HG03571 (cell line): ENCODE measurements at regions not wholly inside any gene's neighbourhood (a gene's known extent, or its start where the extent isn't known, plus 50 kb on each side); places are given as distances from the start of the nearest gene placed in this dataset.
"Not testable (repeated sequence)": the region's sequence is repeated elsewhere in the genome, so short reads cannot be mapped to it uniquely, and the experiment has no call there.

Experiments
- ATAC-seq: cut with Tn5 transposase; IDR thresholded peaks from one replicate; pipeline ENCODE4 v1.9.1; 2021; ENCODE audit not compliant: unreplicated experiment

GRCh38 chr11:67779189-67779875, 104.9 kb upstream of the ALDH3B2 start:
- not testable (repeated sequence) for ATAC-seq

- no peak for ATAC-seq
These were observed 102.6 kb upstream of the ALDH3B2 start for GRCh38 chr11:67776852-67777520.

GRCh38 chr11:67774175-67774574, 99.8 kb upstream of the ALDH3B2 start:
- ATAC-seq, result not testable (repeated sequence)

- ATAC-seq, result not testable (repeated sequence)
These were observed 93.7 kb upstream of the ALDH3B2 start for GRCh38 chr11:67768001-67768730.

GRCh38 chr11:67761211-67761610, 86.8 kb upstream of the ALDH3B2 start:
- ATAC-seq, result not testable (repeated sequence)

DNA sequence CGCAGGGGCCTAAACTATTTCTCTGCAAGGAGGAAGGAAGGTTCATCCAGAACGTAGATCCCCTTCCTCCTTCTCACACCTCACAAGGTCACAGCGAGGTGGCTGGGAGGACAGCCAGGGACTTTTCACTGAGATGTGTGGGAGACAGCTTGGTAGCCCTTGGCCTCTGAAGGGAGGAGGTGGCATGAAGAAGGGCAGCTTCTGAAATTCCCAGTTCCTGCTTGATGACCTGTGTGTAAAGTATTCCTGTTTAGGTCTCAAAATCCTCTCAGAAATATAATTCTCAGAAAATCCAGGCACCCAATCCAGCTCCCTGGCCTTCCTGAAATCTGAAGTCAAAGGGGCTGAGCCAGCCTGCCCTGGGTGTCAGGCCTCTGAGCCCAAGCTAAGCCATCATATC, 84.9 kb upstream of the ALDH3B2 start:
- ATAC-seq, result not testable (repeated sequence)

DNA sequence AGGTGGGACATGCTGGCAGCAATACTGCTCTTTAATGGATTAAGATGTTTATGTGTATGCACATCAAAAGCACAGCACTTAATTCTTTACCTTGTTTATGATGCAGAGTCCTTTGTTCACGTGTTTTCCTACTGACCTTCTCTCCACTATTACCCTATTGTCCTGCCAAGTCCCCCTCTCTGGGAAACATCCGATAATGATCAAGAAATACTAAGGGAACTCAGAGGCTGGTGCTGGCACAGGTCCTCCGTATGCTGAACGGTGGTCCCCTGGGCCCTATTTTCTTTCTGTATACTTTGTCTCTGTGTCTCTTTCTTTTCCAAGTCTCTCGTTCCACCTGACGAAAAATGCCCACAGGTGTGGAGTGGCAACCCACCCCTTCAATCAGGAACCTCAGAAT, 84.0 kb upstream of the ALDH3B2 start:
- not testable (repeated sequence) for ATAC-seq

- not testable (repeated sequence) for ATAC-seq
These were observed 83.6 kb upstream of the ALDH3B2 start for GRCh38 chr11:67758009-67758408.

GRCh38 chr11:67753820-67754219, 79.4 kb upstream of the ALDH3B2 start:
- not testable (repeated sequence) for ATAC-seq

DNA sequence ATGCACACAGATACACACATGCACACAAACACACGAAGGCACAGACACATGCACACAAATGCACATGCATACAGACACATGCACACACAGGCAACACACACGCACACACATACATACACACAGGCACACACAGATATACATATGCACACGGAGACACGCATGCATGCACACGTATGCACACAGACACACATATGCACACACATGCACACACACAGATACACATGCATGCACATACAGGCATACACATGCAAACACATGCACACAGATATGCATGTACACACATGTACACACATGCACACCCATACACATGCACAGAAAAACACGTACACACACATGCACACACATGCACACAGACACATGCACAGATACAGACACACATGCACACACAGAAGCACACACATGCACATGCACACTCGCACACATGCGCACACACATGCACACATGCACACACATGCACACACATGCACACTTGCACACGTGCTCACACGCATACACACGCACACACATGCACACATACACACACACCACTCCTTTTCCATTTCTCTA, 70.8 kb upstream of the ALDH3B2 start:
- no peak for ATAC-seq

- not testable (repeated sequence) for ATAC-seq
These were observed 69.8 kb upstream of the ALDH3B2 start for GRCh38 chr11:67744231-67744630.

DNA sequence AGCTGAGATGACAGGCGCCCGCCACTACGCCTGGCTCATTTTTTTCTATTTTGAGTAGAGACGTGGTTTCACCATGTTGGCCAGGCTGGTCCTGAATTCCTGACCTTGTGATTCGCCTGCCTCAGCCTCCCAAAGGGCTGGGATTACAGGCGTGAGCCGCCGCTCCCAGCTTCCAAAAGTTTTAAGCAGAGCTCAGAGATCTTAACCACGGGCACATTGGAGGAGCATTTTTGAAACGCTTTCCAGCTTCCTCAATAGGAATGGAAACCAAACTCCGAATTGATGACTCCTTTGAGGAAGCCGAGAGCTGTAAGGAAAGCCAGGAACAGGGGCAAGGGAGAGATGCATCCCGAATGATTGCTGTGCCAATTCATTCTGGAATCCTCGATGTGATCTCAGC, 63.8 kb upstream of the ALDH3B2 start:
- not testable (repeated sequence) for ATAC-seq

GRCh38 chr11:67737562-67738080, 63.2 kb upstream of the ALDH3B2 start:
- ATAC-seq, result not testable (repeated sequence)

GRCh38 chr11:67732045-67732787, 57.8 kb upstream of the ALDH3B2 start:
- no peak for ATAC-seq

GRCh38 chr11:67731583-67731982, 57.2 kb upstream of the ALDH3B2 start:
- ATAC-seq, result no peak

DNA sequence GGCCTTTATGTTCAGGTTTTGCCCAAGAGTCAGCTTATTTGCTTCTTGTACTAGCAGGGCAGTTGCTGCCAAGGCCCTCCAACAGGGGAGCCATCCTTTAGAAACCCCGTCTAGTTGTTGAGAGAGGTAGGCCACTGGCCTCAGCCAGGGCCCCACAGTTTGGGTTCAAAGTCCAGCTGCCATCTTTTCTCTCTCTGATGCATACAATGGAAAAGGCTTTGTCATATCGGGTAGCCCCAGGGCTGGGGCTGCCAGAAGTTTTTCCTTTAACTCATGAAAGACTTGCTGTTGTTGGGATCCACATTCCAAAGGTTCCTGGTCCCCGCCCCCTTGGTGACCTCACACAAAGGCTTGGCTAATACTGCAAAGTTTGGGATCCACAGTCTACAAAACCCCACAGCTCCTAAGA, 53.7 kb upstream of the ALDH3B2 start:
- not testable (repeated sequence) for ATAC-seq

- ATAC-seq, result not testable (repeated sequence)
These were observed 52.9 kb upstream of the ALDH3B2 start for GRCh38 chr11:67727066-67728040.
